ENCODE measurements at regions not wholly inside any gene's neighbourhood (a gene's known extent, or its start where the extent isn't known, plus 50 kb on each side); places are given as distances from the start of the nearest gene placed in this dataset.

DNA sequence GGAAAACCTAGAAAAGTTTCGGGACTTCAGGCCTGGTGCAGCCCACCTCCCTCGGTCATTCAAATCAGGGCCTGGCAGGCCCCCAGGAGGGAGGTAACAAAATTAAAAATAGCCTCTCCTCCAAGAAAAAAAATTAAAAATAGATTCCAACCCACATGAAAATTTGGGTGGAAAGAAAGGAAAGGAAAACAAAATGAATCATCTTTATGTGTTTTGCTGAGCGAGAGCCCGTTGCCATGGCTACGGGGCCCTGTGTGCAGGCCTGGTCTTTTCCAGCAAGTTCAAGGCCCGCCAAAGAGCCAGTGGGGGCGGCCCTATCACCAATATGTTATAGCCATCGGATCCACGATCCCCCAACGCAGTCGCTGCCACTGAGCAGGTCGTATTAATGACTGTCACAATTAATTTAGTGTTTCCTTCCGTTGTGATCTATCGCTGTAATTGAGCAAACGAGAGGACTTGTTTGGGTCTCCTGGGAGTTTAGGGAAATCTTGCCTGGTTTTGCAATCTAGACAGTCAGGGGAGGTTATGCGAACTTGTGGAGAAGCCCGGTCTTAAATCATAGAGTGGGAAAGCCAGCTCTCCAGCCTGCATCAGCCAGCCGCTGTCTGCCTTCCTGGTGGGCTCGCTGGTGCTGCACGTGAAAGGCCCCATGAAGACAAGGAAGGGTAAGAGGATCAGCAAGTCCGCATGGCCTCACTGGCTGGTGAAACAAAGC, 452.4 kb downstream of the BCOR start:
- TF ChIP-seq REST (IDR thresholded peaks at IDR 0.05; ENCODE audit: low read depth) (no peak), MAX (IDR thresholded peaks at IDR 0.05) (no peak), EP300 (IDR thresholded peaks at IDR 0.05; ENCODE audit: borderline replicate concordance) (no peak)

Data from Ishikawa (cell line).